Fibroblast of lung (primary cell): ENCODE measurements at regions not wholly inside any gene's neighbourhood (a gene's known extent, or its start where the extent isn't known, plus 50 kb on each side); places are given as distances from the start of the nearest gene placed in this dataset.

ENCODE experiments used
- EZH2 ChIP-seq: IDR thresholded peaks from 2 replicates; pipeline ENCODE4 v1.5.1; 2012; ENCODE audit warnings: low read length, control low read depth, mild to moderate bottlenecking; ENCODE audit errors: missing control alignments
- TF ChIP-seq, protein P1 (sequence below), 2 donors: IDR thresholded peaks in 1 of 2; conservative IDR thresholded peaks in 1 of 2; 1 replicate in 1 of 2; 2 replicates in 1 of 2; pipeline ENCODE4 v1.5.1; 2011 to 2012; ENCODE audit warnings: low read length in 2 of 2, control low read depth in 1 of 2, inconsistent platforms in 1 of 2, low read depth in 1 of 2, mild to moderate bottlenecking in 1 of 2

DNA sequence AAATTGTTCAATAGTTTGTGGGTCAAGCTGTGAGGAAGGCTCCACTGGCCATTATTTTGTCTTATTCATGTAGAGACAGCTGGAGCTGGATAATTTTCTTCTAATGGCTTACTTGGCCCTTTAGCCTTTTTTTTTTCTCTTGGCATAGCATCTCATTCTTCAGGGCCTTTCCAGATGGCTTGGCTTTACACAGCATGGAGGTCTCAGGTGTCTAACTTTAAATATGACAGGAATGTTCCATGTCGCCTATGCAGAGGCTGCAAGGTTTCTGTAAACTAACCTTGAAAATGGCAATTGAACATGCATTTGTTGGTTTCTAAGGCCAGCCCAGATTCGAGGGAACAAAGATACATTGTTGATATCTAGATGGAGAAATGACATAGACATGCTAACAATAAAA, 247.9 kb upstream of the CNTN5 start:
- no peak for TF ChIP-seq EZH2
- TF ChIP-seq, protein P1, sequence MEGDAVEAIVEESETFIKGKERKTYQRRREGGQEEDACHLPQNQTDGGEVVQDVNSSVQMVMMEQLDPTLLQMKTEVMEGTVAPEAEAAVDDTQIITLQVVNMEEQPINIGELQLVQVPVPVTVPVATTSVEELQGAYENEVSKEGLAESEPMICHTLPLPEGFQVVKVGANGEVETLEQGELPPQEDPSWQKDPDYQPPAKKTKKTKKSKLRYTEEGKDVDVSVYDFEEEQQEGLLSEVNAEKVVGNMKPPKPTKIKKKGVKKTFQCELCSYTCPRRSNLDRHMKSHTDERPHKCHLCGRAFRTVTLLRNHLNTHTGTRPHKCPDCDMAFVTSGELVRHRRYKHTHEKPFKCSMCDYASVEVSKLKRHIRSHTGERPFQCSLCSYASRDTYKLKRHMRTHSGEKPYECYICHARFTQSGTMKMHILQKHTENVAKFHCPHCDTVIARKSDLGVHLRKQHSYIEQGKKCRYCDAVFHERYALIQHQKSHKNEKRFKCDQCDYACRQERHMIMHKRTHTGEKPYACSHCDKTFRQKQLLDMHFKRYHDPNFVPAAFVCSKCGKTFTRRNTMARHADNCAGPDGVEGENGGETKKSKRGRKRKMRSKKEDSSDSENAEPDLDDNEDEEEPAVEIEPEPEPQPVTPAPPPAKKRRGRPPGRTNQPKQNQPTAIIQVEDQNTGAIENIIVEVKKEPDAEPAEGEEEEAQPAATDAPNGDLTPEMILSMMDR (conservative IDR thresholded peaks at IDR 0.05 in 1 of 2, IDR thresholded peaks at IDR 0.05 in 1 of 2; ENCODE audit: low read depth in 1 of 2, low read length in 2 of 2), result no peak
